ENCODE measurements at regions not wholly inside any gene's neighbourhood (a gene's known extent, or its start where the extent isn't known, plus 50 kb on each side); places are given as distances from the start of the nearest gene placed in this dataset.

DNA sequence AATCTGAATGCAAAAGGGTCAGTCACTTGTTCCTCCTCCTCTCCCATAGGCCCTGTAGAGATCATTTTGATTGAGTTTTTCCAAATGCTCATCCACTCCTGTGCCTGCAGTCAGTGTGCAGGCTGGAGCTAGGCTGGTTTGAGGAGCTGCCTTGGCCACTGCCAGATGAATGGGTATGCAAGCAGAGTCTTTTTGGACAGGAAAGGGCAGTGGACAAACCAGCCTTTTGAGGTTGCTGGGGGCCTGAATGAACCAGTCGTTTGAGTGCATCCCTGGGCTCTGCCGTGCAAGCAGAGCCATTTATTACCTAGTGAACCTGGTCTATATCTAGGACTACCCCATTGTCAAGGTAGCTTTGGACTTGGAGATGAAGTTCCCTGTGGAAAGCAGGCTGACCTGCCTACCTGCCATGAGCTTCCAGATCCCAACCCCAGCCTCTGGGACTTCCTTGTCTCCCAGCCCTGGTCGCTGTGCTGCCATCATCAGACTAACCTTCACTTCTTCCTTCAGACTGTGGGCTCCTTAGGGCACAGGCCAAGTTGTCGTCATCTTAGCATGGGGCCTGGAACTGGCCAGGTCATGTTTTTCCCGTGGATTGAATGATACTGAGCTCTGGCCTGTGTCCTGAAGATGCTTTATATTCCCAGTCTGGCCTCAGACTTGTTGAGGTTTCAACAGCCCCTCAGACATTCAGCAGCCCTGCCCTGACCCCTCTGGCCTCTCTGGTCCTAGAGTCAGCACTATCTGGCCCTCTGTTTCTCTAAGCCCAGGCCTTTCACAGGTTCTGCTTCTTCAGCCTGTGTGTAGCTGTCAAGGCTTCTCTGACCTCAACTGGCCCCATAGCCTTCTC is 55.5 kb upstream of the PRR23C start:
- Histone ChIP-seq H3K4me3 (replicated peaks in 1 of 3; ENCODE audit: insufficient read depth in 1 of 3, low read depth in 2 of 3, low read length in 3 of 3) (no peak overlapping the region), H3K9ac (ENCODE audit: insufficient read depth, low read depth, low read length) (no peak overlapping the region), H4K20me1 (ENCODE audit: insufficient read depth, low read length) (no peaks in the 10 kb centered on the region), H3K27ac (ENCODE audit: extremely low read length, insufficient read depth, low read length) (no peak overlapping the region), H2AFZ (ENCODE audit: low read length) (no peak overlapping the region), H3K36me3 (replicated peaks in 1 of 2; ENCODE audit: control insufficient read depth in 1 of 2, insufficient read depth in 2 of 2, low read length in 2 of 2) (no peaks in the 10 kb centered on the region), H3K79me2 (ENCODE audit: insufficient read depth, low read length) (no peaks in the 10 kb centered on the region), H3K9me3 (ENCODE audit: low read length) (no peaks in the 10 kb centered on the region), H3K27me3 (ENCODE audit: control insufficient read depth in 1 of 2, insufficient read depth in 2 of 2, low read length in 2 of 2) (no peaks in the 10 kb centered on the region), H3K4me2 (ENCODE audit: low read depth, low read length) (no peak overlapping the region), H3K4me1 (ENCODE audit: insufficient read depth, low read length) (peaks cover 10% of the 10 kb centered on the region)
- ChIA-PET POLR2A (no interaction called here), CTCF (ENCODE audit: low intra/inter-chr PET ratio, low total read pairs) (no interaction called here)
- DNase-seq (ENCODE audit: low spot score) (no peak), FAIRE-seq (no peak), ATAC-seq (no peak)
- intact Hi-C loops (cut with micrococcal nuclease; ENCODE audit: unreplicated experiment) (no loop called here), in situ Hi-C loops (cut with HindIII; ENCODE audit: extremely low pct_ligation_motif_present, low pct_unique_long_range_greater_than_20kb) (no loop called here)
- TF ChIP-seq, protein P1, sequence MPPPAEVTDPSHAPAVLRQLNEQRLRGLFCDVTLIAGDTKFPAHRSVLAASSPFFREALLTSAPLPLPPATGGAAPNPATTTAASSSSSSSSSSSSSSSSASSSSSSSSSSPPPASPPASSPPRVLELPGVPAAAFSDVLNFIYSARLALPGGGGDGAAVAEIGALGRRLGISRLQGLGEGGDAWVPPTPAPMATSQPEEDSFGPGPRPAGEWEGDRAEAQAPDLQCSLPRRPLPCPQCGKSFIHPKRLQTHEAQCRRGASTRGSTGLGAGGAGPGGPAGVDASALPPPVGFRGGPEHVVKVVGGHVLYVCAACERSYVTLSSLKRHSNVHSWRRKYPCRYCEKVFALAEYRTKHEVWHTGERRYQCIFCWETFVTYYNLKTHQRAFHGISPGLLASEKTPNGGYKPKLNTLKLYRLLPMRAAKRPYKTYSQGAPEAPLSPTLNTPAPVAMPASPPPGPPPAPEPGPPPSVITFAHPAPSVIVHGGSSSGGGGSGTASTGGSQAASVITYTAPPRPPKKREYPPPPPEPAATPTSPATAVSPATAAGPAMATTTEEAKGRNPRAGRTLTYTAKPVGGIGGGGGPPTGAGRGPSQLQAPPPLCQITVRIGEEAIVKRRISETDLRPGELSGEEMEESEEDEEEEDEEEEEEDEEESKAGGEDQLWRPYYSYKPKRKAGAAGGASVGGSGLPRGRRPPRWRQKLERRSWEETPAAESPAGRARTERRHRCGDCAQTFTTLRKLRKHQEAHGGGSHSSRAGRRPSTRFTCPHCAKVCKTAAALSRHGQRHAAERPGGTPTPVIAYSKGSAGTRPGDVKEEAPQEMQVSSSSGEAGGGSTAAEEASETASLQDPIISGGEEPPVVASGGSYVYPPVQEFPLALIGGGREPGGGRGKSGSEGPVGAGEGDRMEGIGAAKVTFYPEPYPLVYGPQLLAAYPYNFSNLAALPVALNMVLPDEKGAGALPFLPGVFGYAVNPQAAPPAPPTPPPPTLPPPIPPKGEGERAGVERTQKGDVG (CRISPR knock-in tag; IDR thresholded peaks at IDR 0.05; ENCODE audit: borderline replicate concordance), result no peak
- TF ChIP-seq NFE2L2 (IDR thresholded peaks at IDR 0.05; ENCODE audit: low read length) (no peak), ZFP36L1 (CRISPR knock-in tag; IDR thresholded peaks at IDR 0.05) (no peak), ZSCAN22 (CRISPR knock-in tag; IDR thresholded peaks at IDR 0.05) (no peak), RXRA (CRISPR knock-in tag; IDR thresholded peaks at IDR 0.05) (no peak), ZNF768 (CRISPR knock-in tag; IDR thresholded peaks at IDR 0.05) (no peak)
- TF ChIP-seq, protein P2, sequence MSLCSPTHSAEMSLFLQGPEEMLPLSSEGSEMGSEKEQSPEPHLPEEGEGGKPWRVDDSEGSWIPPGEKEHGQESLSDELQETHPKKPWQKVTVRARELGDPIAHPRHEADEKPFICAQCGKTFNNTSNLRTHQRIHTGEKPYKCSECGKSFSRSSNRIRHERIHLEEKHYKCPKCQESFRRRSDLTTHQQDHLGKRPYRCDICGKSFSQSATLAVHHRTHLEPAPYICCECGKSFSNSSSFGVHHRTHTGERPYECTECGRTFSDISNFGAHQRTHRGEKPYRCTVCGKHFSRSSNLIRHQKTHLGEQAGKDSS (CRISPR knock-in tag; IDR thresholded peaks at IDR 0.05; ENCODE audit: borderline replicate concordance, low read depth), result no peak
- TF ChIP-seq, protein P3, sequence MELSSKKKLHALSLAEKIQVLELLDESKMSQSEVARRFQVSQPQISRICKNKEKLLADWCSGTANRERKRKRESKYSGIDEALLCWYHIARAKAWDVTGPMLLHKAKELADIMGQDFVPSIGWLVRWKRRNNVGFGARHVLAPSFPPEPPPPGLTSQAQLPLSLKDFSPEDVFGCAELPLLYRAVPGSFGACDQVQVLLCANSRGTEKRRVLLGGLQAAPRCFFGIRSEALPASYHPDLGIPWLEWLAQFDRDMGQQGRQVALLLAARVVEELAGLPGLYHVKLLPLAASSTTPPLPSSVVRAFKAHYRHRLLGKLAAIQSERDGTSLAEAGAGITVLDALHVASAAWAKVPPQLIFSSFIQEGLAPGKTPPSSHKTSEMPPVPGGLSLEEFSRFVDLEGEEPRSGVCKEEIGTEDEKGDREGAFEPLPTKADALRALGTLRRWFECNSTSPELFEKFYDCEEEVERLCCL (CRISPR knock-in tag; IDR thresholded peaks at IDR 0.05; ENCODE audit: borderline replicate concordance), result no peak
- 11% methylated on average over 5 of the region's 5 CpGs for WGBS (ENCODE audit: low lambda C conversion rate)
- no TSS peak for BruUV-seq (replicated peaks)
